DMS153 treated with DMSO at 0.1 percent for 48 hours (cell line): ENCODE measurements at regions not wholly inside any gene's neighbourhood (a gene's known extent, or its start where the extent isn't known, plus 50 kb on each side); places are given as distances from the start of the nearest gene placed in this dataset.
"Not testable (repeated sequence)": the region's sequence is repeated elsewhere in the genome, so short reads cannot be mapped to it uniquely, and the experiment has no call there.

Source experiments
- DNase-seq: peaks from one replicate; lab custom pipeline; 2025; ENCODE audit not compliant: unreplicated experiment; lab: John Stamatoyannopoulos, UW

DNA sequence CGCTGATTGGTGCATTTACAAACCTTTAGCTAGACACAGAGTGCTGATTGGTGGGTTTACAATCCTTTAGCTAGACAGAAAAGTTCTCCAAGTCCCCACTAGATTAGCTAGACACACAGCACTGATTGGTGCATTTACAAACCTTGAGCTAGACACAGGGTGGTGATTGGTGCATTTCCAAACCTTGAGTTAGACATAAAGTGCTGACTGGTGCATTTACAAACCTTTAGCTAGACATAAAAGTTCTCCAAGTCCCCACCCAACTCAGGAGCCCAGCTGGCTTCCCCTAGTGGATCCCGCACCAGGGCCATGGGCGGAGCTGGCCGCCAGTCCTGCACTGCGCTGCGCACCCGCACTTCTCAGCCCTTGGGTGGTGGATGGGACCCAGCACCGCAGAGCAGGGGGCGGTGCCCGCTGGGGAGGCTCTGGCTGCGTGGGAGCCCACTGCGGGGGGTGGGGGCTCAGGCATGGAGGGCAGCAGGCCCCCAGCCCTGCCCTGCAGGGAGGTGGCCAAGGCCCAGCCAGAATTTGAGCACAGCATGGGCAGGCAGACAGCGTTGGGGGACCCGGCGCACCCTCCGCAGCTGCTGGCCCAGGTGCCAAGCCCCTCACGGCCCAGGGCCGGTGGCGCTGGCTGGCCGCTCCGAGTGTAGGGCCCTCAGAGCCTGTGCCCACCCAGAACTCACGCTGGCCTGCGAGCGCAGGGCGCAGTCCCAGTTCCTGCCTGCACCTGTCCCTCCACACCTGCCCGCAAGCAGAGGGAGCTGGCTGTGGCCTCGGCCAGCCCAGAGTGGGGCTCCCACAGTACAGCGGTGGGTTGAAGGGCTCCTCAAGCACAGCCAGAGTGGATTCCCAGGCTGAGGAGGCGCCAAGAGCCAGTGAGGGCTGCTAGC lies 608.9 kb upstream of the LCORL start:
- DNase-seq = no peak

- no peak for DNase-seq
Observed at GRCh38 chr4:18627447-18628005, 606.0 kb upstream of the LCORL start.

DNA sequence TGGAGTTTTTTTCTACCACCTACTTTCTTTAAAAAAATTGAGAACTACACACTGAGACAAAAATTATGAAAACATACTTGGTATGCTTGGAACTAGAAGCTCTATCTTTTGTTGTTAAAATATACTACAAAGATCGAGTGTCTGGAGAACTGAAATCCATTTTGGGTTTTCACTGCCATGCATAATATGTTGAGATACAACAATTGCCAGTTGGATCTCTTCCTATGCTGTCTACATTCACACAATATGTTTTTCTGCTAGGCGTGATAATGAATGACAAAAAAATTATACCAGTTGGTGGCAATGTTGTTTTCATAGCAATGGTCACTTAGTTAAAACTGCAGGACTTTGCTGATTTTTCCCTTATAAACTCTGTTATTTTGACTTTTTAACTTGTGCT lies 605.4 kb upstream of the LCORL start:
- no peak for DNase-seq

DNA sequence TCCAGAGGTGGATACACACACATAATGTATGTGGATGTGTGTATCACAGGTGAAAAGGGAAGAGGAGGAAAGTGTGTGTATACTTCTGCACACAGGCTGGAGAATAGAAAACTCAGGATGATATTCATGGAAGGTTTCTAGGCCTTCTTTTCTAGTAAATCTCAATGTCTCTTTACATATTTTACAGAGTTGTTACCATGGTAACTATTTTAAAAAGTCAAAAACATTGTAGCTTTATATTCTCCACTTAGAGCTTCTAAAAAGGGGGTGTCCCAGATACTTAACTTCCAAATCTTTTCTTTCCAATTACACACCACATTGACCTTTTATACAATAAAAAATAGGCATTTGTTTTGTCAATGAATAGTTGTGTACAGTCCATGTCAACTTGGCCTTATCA lies 604.8 kb upstream of the LCORL start:
- DNase-seq = no peak

DNA sequence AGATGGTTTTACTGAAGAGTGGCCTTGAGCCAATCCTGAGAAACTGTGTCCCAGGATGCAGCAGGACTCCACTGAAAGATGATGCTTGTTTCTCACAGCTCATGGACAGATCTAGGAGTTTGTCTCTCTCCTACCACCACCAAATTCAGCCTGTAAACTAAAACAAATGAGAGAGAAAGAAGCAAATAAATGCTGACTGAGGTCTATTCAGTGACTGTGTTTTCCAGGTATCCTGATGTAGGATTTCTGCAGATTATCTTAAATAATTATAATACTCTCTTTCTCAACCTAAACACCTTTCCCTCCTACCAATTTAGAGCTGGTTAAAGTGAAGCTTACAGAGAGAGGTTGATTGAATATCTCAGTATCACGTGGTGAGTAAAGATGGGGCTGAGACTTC lies 599.6 kb upstream of the LCORL start:
- no peak for DNase-seq

DNA sequence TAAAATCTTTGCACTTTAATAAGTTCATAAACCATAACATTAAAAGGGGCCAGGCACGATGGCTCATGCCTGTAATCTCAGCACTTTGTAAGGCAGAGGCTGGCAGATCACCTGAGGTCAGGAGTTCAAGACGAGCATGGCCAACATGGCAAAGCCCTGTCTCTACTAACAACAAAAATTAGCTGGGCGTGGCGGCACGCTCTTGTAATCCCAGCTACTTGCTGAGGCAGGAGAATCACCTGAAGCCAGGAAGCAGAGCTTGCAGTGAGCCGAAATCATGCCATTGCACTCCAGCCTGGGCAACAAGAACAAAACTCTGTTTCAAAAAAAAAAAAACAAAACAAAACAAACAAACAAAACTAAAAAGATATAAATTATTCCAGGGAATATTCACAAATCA lies 595.2 kb upstream of the LCORL start:
- DNase-seq = no peak

GRCh38 chr4:18611026-18611425 lies 589.5 kb upstream of the LCORL start:
- DNase-seq = no peak

- DNase-seq = no peak
Observed at GRCh38 chr4:18608908-18609533, 587.5 kb upstream of the LCORL start.

DNA sequence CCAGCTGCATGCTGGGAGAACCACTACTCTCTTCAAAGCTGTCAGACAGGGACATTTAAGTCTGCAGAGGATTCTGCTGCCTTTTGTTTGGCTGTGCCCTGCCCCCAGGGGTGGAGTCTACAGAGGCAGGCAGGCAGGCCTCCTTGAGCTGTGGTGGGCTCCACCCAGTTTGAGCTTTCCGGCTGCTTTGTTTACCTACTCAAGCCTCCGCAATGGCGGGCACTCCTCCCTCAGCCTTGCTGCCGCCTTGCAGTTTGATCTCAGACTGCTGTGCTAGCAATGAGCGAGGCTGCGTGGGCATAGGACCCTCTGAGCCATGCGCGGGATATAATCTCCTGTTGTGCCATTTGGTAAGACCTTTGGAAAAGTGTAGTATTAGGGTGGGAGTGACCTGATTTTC lies 581.1 kb upstream of the LCORL start:
- DNase-seq = not testable (repeated sequence)

DNA sequence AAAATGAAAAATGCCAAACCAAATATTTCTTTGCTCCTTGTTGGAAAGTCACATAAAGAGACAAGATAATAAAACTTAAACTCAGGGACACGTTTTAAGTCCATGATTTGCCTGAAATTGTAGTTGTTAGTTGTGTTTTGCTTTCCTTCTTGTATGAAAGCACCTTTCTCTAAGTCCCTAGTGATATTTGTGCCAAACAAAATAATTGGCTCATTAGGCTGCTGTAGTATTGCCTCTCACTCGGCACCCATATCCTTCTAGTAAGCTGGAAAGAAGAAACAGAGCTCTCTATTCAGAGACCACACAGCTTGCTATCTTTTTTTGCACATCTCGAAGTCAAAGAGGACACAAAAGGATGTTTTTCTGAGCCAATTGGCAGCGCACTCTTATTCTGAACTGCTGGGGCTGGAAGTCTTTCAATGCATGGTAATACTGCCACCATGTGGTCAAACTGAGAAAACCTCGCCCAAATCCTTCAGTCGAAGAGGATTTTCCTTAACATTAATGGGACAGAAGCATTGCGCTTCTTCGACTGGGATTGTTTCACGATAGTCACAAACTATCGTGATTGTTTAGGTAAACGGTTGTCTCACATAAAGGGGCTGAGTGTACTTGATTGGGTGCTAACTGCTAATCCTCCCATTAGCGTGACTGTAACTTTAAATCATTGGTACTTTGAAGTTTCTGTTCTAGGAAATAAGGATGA lies 571.9 kb upstream of the LCORL start:
- peak; percentile 22 for DNase-seq

- no peak for DNase-seq
Observed at GRCh38 chr4:18582841-18583240, 561.3 kb upstream of the LCORL start.

GRCh38 chr4:18578307-18578706 lies 556.8 kb upstream of the LCORL start:
- DNase-seq = no peak

- no peak for DNase-seq
Observed at GRCh38 chr4:18572481-18572880, 550.9 kb upstream of the LCORL start.

- DNase-seq = no peak
Observed at GRCh38 chr4:18571301-18571761, 549.8 kb upstream of the LCORL start.

DNA sequence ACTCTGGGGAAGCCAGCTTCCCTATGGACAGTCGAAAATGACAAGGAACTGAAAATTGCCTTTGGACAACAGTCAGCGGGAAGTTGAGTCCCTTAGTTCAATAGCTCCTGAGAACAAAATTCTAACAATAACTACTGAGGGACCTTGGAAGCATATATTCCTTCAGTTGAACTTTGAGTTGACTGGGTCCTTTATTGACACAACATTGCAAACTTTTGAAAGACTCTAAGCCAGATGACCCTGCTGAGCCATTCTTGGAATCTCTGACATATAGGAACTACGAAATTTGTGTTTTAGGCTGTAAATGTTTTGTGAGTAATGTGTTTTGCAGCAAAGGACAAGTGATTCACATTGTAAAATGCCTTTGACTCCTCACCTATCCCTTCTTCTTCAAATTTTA lies 548.8 kb upstream of the LCORL start:
- no peak for DNase-seq

GRCh38 chr4:18568600-18568999 lies 547.0 kb upstream of the LCORL start:
- no peak for DNase-seq

DNA sequence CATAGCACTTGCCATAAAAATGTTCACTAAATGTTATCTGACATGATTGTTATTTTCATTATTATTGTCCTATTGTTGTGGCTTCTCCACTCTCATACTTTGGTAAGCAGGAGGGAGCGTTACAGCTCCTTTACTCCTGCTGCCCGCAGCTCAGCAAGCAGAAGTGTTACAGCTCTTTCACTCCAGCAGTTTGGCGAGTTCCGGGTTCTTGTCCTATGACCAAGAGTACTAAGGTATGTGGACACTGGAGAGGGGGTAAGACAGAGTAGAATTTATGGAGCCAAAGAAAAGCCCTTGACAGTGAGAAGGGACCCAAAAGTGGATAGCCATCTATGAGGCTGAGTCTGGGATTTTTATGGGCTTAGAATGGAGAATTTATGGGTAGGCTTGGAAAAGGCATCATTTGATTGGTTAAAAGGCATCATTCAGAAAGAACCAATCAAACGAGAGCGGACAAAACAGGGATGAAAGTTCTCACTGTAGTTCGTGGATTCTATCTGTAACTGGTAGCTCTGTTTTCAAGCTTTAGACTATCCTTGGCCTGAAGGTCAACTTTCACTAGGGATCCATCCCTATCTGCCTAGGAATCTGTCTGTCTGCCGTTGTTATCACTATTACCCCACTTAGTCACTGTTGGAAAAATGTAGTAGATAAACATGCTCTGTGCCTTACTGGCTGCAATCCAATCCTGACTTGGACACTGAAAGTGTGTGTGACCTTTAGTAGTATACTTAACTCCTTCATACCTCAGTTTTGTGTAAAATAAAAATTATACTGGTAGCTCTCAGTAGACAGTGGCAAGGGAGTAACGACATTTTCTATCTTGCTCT lies 545.6 kb upstream of the LCORL start:
- no peak for DNase-seq

DNA sequence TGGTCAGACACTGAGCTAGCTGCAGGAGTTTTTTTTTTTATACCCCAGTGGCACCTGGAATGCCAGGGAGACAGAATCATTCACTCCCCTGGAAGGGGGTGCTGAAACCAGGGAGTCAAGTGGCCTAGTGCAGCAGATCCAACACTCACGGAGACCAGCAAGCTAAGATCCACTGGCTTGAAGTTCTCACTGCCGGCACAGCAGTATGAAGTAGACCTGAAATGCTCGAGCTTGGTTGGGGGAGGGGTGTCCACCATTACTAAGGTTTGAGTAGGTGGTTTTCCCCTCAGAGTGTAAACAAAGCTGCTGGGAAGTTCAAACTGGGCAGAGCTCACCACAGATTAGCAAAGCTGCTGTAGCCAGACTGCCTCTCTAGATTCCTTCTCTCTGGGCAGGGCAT lies 537.9 kb upstream of the LCORL start:
- DNase-seq = no peak

- DNase-seq = no peak
Observed at GRCh38 chr4:18556402-18556801, 534.8 kb upstream of the LCORL start.

DNA sequence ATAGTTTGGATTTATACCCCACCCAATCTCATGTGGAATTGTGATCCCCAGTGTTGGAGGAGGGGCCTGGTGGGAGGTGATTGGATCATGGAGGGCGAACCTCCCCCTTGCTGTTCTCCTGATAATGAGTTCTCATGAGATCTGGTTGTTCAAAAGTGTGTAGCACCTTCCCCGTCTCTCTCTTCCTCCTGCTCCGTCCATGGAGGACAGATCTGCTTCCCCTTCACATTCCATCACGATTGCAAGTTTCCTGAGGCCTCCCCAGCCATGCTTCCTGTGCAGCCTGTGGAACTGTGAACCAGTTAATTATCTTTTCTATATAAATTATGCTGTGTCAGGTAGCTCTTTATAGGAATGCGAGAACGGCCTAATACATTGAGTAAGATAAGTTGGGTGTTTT lies 518.8 kb upstream of the LCORL start:
- no peak for DNase-seq

GRCh38 chr4:18538121-18538520 lies 516.6 kb upstream of the LCORL start:
- no peak for DNase-seq
